HepG2 (cell line): ENCODE measurements at regions not wholly inside any gene's neighbourhood (a gene's known extent, or its start where the extent isn't known, plus 50 kb on each side); places are given as distances from the start of the nearest gene placed in this dataset.

Experiments
- BCL3 ChIP-seq: sonication (generic); formaldehyde crosslinking; IDR thresholded peaks from 2 replicates; pipeline ENCODE4 v1.5.1; 2020; ENCODE audit warnings: mild to moderate bottlenecking, missing genetic modification reagents, moderate library complexity
- BHLHE40 ChIP-seq: IDR thresholded peaks from 2 replicates; pipeline ENCODE4 v1.6.1; 2011; ENCODE audit warnings: low read length, improper control_type of control experiment
- EP300 ChIP-seq, 3 experiments: sonication (generic) in 1 of 3; formaldehyde crosslinking in 1 of 3; IDR thresholded peaks; 2 replicates each; pipeline versions ENCODE4 v1.5.1 to v1.6.1; 2011 to 2020; ENCODE audit warnings: low read depth in 2 of 3, low read length in 2 of 3, borderline replicate concordance in 1 of 3, improper control_type of control experiment in 1 of 3, mild to moderate bottlenecking in 1 of 3, missing genetic modification reagents in 1 of 3, moderate library complexity in 1 of 3
- EZH2 ChIP-seq: conservative IDR thresholded peaks from 2 replicates; pipeline ENCODE4 v1.6.1; 2012; ENCODE audit warnings: mild to moderate bottlenecking, low read depth, low read length, moderate library complexity
- FOXJ3 ChIP-seq: sonication (generic); formaldehyde crosslinking; IDR thresholded peaks from 2 replicates; pipeline ENCODE4 v1.4.0; 2020; ENCODE audit warnings: missing genetic modification reagents, mild to moderate bottlenecking, borderline replicate concordance
- PAWR ChIP-seq: sonication (generic); formaldehyde crosslinking; IDR thresholded peaks from 2 replicates; pipeline ENCODE4 v1.4.0; 2020; ENCODE audit warnings: missing genetic modification reagents, mild to moderate bottlenecking, borderline replicate concordance
- SMC3 ChIP-seq: IDR thresholded peaks from 2 replicates; pipeline ENCODE4 v1.6.1; 2011; ENCODE audit warnings: low read length, improper control_type of control experiment
- ZNF451 ChIP-seq: sonication (generic); formaldehyde crosslinking; IDR thresholded peaks from 2 replicates; pipeline ENCODE4 v1.5.0; 2020; ENCODE audit warnings: mild to moderate bottlenecking, missing genetic modification reagents
- TF ChIP-seq, protein P1 (sequence below): conservative IDR thresholded peaks from 2 replicates; pipeline ENCODE4 v1.6.1; 2018; ENCODE audit warnings: missing genetic modification reagents
- TF ChIP-seq, protein P2 (sequence below): sonication (generic); formaldehyde crosslinking; IDR thresholded peaks from 2 replicates; pipeline ENCODE4 v1.5.0; 2020; ENCODE audit warnings: mild to moderate bottlenecking, missing genetic modification reagents, moderate library complexity
- TF ChIP-seq, protein P3 (sequence below): sonication (generic); formaldehyde crosslinking; conservative IDR thresholded peaks from 2 replicates; pipeline ENCODE4 v1.4.0; 2020; ENCODE audit warnings: missing genetic modification reagents
- TF ChIP-seq, protein P4 (sequence below), 2 experiments: sonication (generic) in 1 of 2; formaldehyde crosslinking in 1 of 2; IDR thresholded peaks; 2 replicates each; pipeline versions ENCODE4 v1.5.1 to v1.6.1; 2011 to 2020; ENCODE audit warnings: borderline replicate concordance in 1 of 2, low read depth in 1 of 2, low read length in 1 of 2, mild to moderate bottlenecking in 1 of 2, missing genetic modification reagents in 1 of 2, moderate library complexity in 1 of 2
- TF ChIP-seq, protein P5 (sequence below): sonication (generic); formaldehyde crosslinking; IDR thresholded peaks from 2 replicates; pipeline ENCODE4 v1.9.0; 2021; ENCODE audit warnings: missing genetic modification reagents, borderline replicate concordance

DNA sequence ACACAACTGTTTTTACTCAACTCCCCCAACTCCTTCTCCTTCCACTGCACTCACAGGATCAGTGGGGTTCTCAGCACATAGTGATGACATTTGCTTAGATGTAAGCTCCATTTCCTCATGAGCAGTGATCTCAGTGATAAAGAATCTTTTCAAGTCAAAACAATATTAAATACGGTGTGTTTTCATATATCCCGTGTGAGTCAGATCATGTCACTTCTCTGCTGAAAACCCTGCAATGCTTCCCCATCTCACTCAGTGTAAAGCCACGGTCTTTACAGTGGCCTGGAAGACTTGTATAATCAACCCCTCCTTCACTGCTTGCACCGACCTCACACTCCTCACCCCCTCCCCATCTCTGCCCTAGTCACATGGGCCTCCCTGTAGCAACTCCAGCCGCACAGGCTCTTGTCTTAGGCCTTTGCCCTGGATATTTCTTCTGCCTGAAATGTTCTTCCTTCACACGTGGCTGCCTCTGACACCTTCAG, 149.7 kb upstream of the ARHGAP5 start:
- TF ChIP-seq, protein P1, sequence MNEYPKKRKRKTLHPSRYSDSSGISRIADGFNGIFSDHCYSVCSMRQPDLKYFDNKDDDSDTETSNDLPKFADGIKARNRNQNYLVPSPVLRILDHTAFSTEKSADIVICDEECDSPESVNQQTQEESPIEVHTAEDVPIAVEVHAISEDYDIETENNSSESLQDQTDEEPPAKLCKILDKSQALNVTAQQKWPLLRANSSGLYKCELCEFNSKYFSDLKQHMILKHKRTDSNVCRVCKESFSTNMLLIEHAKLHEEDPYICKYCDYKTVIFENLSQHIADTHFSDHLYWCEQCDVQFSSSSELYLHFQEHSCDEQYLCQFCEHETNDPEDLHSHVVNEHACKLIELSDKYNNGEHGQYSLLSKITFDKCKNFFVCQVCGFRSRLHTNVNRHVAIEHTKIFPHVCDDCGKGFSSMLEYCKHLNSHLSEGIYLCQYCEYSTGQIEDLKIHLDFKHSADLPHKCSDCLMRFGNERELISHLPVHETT (CRISPR knock-in tag) = no peak
- TF ChIP-seq BHLHE40 (no peak), EP300 (IDR thresholded peaks at IDR 0.05; ENCODE audit: low read depth in 2 of 2, low read length in 2 of 2) (no peak), EP300 (CRISPR knock-in tag; IDR thresholded peaks at IDR 0.05; ENCODE audit: borderline replicate concordance) (no peak), PAWR (CRISPR knock-in tag) (no peak), EZH2 (no peak), BCL3 (CRISPR knock-in tag) (no peak), SMC3 (no peak), ZNF451 (CRISPR knock-in tag) (no peak), FOXJ3 (CRISPR knock-in tag) (no peak)
- TF ChIP-seq, protein P2, sequence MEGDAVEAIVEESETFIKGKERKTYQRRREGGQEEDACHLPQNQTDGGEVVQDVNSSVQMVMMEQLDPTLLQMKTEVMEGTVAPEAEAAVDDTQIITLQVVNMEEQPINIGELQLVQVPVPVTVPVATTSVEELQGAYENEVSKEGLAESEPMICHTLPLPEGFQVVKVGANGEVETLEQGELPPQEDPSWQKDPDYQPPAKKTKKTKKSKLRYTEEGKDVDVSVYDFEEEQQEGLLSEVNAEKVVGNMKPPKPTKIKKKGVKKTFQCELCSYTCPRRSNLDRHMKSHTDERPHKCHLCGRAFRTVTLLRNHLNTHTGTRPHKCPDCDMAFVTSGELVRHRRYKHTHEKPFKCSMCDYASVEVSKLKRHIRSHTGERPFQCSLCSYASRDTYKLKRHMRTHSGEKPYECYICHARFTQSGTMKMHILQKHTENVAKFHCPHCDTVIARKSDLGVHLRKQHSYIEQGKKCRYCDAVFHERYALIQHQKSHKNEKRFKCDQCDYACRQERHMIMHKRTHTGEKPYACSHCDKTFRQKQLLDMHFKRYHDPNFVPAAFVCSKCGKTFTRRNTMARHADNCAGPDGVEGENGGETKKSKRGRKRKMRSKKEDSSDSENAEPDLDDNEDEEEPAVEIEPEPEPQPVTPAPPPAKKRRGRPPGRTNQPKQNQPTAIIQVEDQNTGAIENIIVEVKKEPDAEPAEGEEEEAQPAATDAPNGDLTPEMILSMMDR (CRISPR knock-in tag) = no peak
- TF ChIP-seq, protein P3, sequence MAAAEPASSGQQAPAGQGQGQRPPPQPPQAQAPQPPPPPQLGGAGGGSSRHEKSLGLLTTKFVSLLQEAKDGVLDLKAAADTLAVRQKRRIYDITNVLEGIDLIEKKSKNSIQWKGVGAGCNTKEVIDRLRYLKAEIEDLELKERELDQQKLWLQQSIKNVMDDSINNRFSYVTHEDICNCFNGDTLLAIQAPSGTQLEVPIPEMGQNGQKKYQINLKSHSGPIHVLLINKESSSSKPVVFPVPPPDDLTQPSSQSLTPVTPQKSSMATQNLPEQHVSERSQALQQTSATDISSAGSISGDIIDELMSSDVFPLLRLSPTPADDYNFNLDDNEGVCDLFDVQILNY = no peak
- TF ChIP-seq, protein P4, sequence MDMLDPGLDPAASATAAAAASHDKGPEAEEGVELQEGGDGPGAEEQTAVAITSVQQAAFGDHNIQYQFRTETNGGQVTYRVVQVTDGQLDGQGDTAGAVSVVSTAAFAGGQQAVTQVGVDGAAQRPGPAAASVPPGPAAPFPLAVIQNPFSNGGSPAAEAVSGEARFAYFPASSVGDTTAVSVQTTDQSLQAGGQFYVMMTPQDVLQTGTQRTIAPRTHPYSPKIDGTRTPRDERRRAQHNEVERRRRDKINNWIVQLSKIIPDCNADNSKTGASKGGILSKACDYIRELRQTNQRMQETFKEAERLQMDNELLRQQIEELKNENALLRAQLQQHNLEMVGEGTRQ (IDR thresholded peaks at IDR 0.05; ENCODE audit: low read depth, low read length) = no peak
- TF ChIP-seq, protein P4 (CRISPR knock-in tag; IDR thresholded peaks at IDR 0.05; ENCODE audit: borderline replicate concordance) = no peak
- TF ChIP-seq, protein P5, sequence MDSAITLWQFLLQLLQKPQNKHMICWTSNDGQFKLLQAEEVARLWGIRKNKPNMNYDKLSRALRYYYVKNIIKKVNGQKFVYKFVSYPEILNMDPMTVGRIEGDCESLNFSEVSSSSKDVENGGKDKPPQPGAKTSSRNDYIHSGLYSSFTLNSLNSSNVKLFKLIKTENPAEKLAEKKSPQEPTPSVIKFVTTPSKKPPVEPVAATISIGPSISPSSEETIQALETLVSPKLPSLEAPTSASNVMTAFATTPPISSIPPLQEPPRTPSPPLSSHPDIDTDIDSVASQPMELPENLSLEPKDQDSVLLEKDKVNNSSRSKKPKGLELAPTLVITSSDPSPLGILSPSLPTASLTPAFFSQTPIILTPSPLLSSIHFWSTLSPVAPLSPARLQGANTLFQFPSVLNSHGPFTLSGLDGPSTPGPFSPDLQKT (CRISPR knock-in tag) = no peak
